IPS-18c (cell line): ENCODE measurements at regions not wholly inside any gene's neighbourhood (a gene's known extent, or its start where the extent isn't known, plus 50 kb on each side); places are given as distances from the start of the nearest gene placed in this dataset.
"Not testable (repeated sequence)": the region's sequence is repeated elsewhere in the genome, so short reads cannot be mapped to it uniquely, and the experiment has no call there.

Source experiments
- H3K4me3 ChIP-seq: 2 replicates; pipeline ENCODE4 v1.7.0; 2013; ENCODE audit warnings: low read depth, mild to moderate bottlenecking, low read length, moderate library complexity; ENCODE audit not compliant: insufficient read depth
- H3K9me3 ChIP-seq: one replicate; pipeline ENCODE4 v1.6.1; 2013; ENCODE audit warnings: mild to moderate bottlenecking, low read length, moderate library complexity; ENCODE audit not compliant: control insufficient read depth, insufficient read depth

DNA sequence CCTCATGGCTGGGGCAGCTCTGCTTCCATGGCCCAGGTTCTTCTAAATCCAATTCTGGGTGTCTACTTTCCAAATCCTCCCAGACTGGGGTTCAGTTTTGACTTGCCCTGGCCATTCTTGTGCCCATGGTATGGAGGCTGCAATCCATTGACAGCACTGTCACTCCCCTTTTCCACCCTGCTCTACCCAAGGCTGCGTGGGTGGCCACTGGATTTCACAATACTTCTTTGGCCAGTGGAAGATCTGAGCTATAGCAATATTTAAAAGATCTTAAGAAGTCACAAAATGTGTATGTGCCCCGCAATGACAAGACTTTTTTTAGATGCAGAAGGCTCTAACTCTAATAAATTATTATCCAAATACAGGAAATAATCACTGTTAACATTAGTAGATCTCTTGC lies 329.4 kb upstream of the CCL2 start:
- no peak overlapping the region for H3K4me3 ChIP-seq
- H3K9me3 ChIP-seq: no peaks in the 10 kb centered on the region

DNA sequence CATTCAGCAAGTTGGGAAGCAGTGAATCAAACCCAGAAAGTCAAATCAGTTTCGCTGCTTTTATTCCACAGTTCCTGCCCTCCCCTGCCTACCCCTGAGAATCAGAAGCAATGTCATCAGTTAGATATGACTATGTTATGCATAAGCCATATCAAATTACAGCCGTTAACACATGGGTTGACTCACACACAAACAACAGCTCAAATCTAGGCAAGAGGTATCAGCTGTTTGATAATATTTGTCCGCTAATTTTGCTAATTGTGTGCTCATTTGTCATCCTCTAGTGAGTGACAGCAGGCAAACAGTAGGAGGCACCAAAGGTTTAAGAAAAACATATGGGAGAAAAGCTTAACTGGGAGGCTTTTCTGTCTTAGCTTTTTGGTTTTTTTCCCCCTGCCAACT lies 327.4 kb upstream of the CCL2 start:
- no peaks in the 10 kb centered on the region for H3K9me3 ChIP-seq

DNA sequence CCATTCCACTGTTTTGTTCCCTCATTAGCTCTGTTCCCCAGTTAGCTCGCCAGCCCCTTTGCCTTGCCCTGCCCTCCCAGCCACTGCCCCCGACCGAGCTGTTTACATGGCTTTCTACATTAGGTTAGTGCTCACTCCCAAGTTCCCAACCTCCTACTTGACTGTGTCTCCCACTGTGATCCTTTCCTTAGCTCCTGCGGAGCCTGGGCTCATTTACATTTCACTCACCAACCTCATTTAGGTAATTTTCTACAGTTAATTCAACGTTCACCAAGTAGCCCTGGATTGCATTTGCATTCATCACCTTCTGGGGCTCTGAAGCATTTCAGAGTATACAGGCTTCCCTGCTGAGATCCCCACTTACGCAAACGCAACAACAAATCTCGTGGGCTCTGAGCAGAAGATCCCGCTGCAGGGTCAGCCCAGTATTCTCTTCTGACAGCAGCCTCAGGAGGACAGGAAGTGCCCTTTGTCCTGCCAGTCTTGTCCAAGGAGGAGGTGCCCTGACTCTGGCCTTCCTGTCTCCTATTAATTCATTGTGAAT lies 325.8 kb upstream of the CCL2 start:
- no peak overlapping the region for H3K4me3 ChIP-seq
- H3K9me3 ChIP-seq: no peaks in the 10 kb centered on the region

More for the DNA sequence above, 327.4 kb upstream of the CCL2 start:
- no peak overlapping the region for H3K4me3 ChIP-seq

DNA sequence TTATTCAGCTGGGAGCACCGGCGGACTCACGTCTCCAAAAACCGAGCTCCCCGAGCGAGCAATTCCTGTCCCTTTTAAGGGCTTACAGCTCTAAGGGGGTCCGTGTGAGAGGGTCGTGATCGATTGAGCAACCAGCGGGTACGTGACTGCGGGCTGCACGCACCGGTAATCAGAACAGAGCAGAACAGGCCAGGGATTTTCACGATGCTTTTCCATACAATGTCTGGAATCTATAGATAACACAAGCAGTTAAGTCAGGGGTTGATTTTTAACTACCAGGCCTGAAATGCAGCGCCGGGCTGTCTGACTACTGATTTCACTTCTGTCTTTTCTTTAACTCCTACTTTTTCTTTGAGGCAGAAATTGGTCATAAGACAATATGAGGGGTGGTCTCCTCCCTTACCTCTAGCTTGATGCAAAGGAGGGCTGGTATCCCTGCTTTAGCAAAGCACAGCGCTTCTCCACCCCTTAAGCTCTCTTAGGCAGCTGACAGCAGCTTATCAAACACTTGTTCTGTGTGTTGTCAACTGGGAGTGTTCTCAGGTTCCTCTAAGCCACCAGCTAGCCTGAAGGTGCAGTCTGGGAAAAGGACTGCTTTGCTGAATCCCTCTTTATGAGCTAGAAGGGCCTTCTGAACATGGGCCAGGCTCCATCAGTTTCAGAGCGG lies 323.8 kb upstream of the CCL2 start:
- H3K4me3 ChIP-seq, H3K9me3 ChIP-seq: not testable (repeated sequence)

DNA sequence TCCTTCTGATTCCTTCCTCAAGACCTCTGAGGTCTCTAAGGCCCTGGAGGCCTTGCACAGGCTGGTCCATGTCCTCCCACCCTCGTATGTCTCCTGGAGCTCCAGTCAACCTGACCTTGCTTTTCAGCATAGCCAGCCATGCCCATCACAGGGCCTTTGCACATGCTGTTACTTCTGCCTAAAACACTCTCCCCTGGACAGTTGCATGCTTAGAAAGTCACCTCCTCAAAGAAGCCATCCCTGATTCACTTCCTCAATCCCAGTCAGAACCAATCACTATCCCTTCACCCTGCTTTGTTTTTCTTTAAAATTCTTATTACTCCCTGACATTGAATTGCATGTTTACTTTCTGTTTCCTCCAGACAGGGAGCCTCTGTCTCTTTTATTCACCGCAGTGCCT lies 322.1 kb upstream of the CCL2 start:
- Histone ChIP-seq H3K4me3 (no peak overlapping the region), H3K9me3 (no peaks in the 10 kb centered on the region)

DNA sequence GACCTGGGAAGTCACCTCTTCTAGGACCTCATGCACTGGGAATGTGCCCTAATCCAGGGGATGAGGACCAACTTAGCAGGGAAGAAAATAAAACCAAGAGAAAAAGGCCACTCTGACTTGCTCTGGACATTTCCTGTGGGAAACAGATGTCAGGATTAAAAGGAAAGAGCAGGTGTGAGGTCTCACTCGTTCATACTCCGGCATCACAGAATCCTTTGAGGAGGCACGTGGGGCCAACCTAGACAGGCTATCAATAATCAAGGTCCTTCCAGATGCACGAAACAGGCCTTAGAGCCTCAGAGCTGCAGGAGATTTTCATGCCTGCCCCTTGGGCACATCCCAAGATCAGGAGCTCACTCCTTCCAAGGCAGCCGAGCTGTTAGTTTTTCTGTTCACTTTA lies 321.5 kb upstream of the CCL2 start:
- H3K4me3 ChIP-seq: no peak overlapping the region

DNA sequence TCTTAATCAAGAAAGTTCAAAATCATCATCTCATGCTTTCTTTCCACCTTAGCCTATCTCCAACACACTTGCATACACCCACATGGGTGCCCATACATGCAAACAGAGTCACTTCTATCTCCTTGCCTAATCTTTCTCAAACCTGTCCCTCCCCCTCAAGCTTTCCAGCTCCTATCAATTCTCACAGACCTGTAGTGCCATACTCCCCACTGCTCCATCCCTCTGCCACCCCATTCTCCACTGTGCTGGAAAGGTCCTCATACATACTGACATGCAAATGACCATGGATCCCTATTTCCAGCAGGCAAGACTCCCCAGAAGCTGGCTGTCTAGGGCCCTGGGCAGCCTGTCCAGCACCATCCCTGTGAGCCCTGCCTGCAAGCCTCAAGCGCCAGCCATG lies 320.4 kb upstream of the CCL2 start:
- Histone ChIP-seq H3K4me3 (no peak overlapping the region), H3K9me3 (no peaks in the 10 kb centered on the region)

More for the DNA sequence above, 321.5 kb upstream of the CCL2 start:
- H3K9me3 ChIP-seq: no peaks in the 10 kb centered on the region

DNA sequence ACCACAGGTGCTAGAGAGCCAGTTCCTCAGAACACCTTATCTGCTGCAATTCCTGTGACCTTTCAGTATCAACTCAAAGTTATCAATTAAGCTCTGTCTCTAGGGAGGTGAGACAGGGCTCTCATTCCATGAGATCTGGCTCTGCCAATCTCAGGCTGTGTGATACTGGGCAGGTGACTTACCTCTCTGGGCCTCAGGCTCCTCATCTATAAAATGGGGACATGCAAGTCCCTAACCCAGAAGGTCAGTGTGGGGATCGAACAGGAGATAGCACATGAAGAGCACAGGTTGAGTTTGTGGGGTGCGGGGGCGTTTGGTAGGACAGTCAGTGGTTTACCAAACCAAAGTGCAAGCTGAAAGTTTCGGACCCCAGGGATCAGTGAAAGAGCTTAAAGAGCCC lies 319.3 kb upstream of the CCL2 start:
- no peak overlapping the region for H3K4me3 ChIP-seq
- H3K9me3 ChIP-seq: no peaks in the 10 kb centered on the region

DNA sequence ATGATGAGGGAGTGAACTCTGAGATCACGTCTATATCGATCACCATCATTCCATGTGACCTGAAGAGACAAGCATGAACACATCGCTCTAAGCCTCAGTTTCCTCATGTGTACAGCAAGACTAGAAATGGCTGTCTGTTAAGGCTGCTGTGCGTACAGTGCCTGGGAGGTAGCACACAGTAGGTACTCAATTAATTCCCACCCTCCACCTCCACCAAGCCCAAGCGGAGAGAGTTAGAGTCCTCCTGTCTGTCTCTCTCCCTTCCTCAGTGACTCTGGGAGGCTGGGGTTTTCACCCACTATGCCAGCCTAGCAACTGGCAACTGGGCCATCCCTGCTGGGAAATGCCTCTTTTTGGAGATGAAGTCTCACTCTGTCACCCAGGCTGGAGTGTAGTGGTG lies 318.3 kb upstream of the CCL2 start:
- no peaks in the 10 kb centered on the region for H3K9me3 ChIP-seq
- no peak overlapping the region for H3K4me3 ChIP-seq

DNA sequence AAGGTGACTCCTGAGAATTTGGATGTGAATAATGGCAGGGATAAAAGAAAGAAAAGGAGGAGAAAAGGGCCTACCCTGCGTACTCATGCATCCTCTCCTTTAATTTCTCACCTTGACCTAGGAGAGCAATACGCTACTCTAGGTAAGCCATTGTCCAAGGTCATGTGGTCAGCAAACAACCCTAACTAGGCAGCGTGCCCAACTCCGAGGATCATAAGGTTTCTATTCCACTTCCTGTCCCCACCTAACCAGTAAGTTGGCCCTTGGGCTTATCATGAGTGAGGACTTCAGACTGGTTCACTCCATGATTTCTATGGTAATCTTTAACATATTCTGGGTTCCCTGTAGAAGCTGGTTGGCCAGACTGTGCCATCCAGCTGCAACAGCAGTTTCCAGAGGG lies 315.1 kb upstream of the CCL2 start:
- H3K4me3 ChIP-seq: no peak overlapping the region
- H3K9me3 ChIP-seq: no peaks in the 10 kb centered on the region

DNA sequence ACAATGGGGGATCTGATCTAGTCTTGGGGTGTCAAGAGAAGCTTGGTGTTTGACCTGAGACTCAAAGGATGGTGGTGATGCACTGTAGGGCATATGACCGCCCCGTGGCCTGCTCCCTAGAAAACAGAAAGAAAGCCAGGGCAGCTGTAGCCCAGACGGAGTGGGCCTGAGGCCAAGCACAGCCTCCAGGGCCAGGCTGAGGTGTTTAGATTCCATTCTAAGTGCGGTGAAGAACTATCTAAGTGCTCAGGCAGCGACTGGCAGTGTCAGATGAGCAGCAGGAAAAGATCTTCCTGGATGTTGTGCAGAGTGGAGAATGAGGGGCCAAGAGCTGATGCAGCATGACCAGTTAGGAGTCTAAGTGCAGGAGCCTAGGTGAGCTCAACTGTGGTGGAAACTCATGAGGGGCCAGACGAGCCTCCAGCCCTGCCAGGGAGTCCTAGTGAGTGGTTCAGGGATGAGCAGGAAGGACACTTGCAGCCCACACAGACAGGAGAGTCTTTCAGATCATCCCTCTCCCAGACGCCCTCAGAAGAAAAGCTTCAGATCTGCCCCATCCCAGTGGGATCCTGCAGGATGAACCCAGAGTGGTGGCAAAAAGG lies 314.2 kb upstream of the CCL2 start:
- Histone ChIP-seq H3K4me3 (no peak overlapping the region), H3K9me3 (no peaks in the 10 kb centered on the region)

DNA sequence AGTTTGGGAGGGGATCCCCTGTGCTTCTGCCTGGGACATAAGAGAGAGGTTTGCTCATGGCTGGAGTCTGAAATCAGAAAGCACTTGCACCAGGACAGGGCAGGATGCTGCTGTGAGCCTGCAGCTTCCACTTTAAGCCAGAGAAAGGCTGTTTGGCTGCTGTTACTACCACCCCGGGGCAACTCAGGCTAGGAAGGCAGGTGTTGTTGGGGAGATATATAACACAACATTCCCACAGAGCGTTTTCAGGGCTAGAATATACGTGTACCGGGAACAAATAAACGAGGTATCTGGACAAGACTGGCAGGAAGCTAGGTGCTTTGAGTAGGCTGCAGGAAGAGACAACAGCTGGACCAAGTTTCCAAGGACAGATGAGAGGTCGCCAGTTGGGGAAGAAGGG lies 313.3 kb upstream of the CCL2 start:
- Histone ChIP-seq H3K9me3 (no peaks in the 10 kb centered on the region), H3K4me3 (no peak overlapping the region)

DNA sequence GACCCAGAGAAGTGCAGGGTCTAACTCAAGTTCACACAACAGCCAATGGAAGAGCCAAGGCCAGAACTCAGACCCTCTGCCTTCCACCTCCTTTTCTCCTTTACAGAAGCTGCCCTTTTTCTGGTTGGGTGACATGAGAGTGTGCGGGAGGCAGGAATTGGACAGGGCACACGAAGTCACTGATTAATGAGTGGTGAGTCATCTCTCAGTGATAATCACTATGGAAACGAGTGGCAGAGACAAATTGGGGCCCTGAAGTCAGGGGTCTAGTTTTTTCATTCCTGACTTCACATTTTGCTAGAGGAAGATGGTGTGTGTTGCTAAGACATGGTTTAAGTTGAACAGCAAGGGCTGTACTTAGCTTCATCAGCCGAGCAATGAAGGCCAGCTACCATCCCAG lies 312.7 kb upstream of the CCL2 start:
- Histone ChIP-seq H3K4me3 (no peak overlapping the region), H3K9me3 (no peaks in the 10 kb centered on the region)

DNA sequence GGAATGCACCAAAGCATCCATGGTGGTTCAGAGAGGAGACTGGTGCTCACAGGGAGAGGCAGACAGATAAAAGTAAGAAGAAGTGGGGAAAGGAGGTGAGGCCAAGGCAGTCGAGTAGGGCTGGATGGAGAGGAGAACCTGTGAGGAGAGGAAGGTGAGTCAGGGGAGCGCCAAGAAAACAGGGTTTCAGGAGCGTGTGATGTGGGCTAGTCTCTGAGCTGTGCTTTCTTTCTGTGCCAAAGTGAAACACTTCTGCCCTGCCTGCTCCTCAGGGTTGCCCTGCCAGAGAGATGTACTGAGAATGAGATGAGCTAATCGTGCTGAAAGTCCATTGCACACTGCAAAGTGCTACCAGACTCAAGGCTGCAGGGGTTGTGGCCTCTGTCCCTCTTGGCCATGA lies 310.7 kb upstream of the CCL2 start:
- Histone ChIP-seq H3K4me3 (no peak overlapping the region), H3K9me3 (no peaks in the 10 kb centered on the region)

DNA sequence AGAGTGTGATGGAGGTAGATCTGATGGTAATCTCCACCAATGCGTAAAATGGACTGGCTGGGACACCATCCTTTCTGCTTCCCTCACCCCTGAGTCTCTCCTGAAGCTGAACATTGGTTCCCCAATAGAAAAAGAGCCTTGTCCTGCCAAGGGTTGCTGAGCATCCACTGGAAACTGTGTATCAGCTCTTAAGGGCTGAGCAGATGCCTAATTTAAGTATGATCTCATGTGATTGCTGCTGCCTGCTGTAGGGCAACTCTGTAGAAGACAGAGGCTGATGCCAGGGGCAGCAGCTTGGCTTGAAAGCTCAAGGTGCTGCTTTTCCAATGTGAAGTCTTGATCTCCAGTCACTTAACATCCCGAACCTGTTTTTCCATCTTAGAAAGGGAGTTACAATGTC lies 310.3 kb upstream of the CCL2 start:
- no peaks in the 10 kb centered on the region for H3K9me3 ChIP-seq
- no peak overlapping the region for H3K4me3 ChIP-seq

DNA sequence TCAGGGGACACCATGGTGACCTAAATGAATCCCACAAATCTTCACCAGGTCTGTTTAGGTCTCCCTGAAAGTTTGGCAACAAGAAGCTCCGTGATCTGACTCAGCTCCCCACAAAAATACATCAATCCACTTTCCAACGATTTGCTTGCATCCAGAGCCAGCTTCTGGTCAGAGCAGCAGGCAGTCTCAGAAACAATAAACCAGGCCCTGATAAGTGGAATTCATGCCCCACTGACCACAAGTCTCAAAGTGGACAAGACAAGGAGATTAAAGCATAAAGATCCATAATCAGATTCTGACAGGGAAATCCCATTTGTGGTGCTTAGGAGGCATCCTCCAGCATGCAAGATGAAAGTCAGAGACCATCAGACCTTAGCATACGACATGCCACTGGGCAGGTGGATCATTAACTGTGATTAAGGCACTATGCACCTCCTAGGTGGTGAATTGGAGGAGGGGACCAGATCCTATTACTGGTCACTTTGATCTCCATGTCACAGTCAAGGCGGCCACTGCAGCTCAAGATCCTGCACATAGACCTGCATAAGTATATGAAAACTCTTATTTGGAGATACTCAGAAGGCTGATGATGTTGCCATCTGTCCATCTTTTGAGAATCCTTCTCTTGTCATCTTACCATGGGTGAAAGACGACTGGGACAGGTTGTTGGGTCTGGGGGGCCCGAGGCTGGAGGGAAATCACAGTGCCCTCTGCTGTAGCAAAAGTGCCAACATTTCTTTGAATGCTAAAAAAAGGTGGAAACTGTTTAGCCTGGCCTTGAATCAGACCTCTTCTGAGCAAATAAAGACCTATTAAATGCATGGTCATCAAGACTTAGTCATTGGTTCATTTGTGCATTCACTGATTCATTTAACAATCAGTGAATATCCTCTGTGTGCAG lies 309.2 kb upstream of the CCL2 start:
- Histone ChIP-seq H3K9me3 (no peaks in the 10 kb centered on the region), H3K4me3 (no peak overlapping the region)

DNA sequence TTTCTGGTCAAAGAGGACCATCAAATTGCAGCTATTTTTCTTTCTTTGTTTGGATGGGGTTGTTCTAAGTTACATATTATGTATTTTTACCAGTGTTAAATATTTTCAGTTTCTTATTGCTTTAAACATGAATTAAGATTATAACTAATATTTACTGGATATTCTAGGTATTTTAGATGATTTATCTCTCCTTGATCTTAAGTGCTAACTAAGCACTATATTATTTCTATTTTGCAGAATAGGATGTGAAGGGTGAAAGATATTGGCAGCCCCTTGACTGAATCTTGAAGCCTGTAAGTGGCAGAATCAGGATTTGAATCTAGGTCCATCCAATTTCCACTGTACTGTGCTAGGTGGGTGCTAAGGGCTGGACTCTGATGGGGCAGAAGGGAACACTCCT lies 307.3 kb upstream of the CCL2 start:
- H3K9me3 ChIP-seq: no peaks in the 10 kb centered on the region
- H3K4me3 ChIP-seq: no peak overlapping the region

DNA sequence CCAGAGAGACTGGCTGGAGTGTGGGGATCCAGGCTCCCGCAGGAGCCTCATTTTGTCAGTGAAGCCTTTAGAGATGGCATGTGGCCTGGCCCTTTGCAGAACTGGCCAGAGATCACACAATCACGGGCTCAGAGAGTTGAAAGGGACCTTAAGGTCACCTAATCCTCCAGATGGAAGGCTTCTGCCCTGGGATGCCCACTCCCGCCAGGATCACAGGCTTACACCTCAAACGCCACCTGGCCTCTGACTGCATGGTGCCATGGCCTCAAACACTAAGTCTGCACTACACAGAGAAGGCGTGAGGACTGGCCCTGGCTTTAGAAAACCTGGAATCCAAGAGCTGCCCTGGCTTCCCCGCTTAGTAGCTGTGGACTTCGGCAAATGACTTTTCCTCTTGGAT lies 306.8 kb upstream of the CCL2 start:
- H3K4me3 ChIP-seq: no peak overlapping the region
- no peaks in the 10 kb centered on the region for H3K9me3 ChIP-seq
